ENCODE measurements at regions not wholly inside any gene's neighbourhood (a gene's known extent, or its start where the extent isn't known, plus 50 kb on each side); places are given as distances from the start of the nearest gene placed in this dataset.

GRCh38 chrX:1071351-1071750 is 141.1 kb downstream of the CRLF2 start:
- Histone ChIP-seq H3K9me2 (replicated peaks; ENCODE audit: low read length) (no peaks in the 10 kb centered on the region), H3F3A (ENCODE audit: low read length, unreplicated experiment) (no peaks in the 10 kb centered on the region), H3K4me3 (ENCODE audit: low read length) (no peak overlapping the region), H3K27ac (ENCODE audit: low read length) (no peak overlapping the region), H3K9ac (ENCODE audit: low read length) (no peak overlapping the region), H3K4me2 (ENCODE audit: low read length) (no peak overlapping the region), H3K79me2 (ENCODE audit: low read length) (no peaks in the 10 kb centered on the region), H3K36me3 (ENCODE audit: low read depth, low read length) (no peaks in the 10 kb centered on the region), H3K9me3 (ENCODE audit: low read length) (no peaks in the 10 kb centered on the region), H3K4me1 (ENCODE audit: insufficient read depth, low read length) (no peaks in the 10 kb centered on the region), H4K20me1 (ENCODE audit: low read length) (no peaks in the 10 kb centered on the region), H3K27me3 (ENCODE audit: low read length) (peaks cover 11% of the 10 kb centered on the region), H2AFZ (ENCODE audit: low read length) (no peak overlapping the region)
- BruUV-seq (replicated peaks), result no TSS peak
- no peak for ATAC-seq
- intact Hi-C loops (cut with micrococcal nuclease), result no loop called here
- DNase-seq, result no peak
- CTCF ChIA-PET, result no interaction called here
- TF ChIP-seq EZH2phosphoT487 (IDR thresholded peaks at IDR 0.05; ENCODE audit: borderline replicate concordance, low read length), result no peak
- POLR2A ChIA-PET (ENCODE audit: unreplicated experiment), result no interaction called here

- Histone ChIP-seq H3K4me2 (ENCODE audit: low read length) (no peak overlapping the region), H3K79me2 (ENCODE audit: low read length) (no peaks in the 10 kb centered on the region), H3K27me3 (ENCODE audit: low read length) (no peaks in the 10 kb centered on the region), H3K4me3 (ENCODE audit: low read length) (no peak overlapping the region), H3K9ac (ENCODE audit: low read length) (no peak overlapping the region), H3K36me3 (ENCODE audit: low read depth, low read length) (no peaks in the 10 kb centered on the region), H2AFZ (ENCODE audit: low read length) (no peak overlapping the region), H3K4me1 (ENCODE audit: insufficient read depth, low read length) (no peaks in the 10 kb centered on the region), H3K9me3 (ENCODE audit: low read length) (no peaks in the 10 kb centered on the region), H4K20me1 (ENCODE audit: low read length) (no peaks in the 10 kb centered on the region), H3K9me2 (replicated peaks; ENCODE audit: low read length) (no peaks in the 10 kb centered on the region), H3F3A (ENCODE audit: low read length, unreplicated experiment) (no peaks in the 10 kb centered on the region), H3K27ac (ENCODE audit: low read length) (no peak overlapping the region)
- intact Hi-C loops (cut with micrococcal nuclease), result no loop called here
- ATAC-seq (no peak), DNase-seq (no peak)
- no peak for TF ChIP-seq EZH2phosphoT487 (IDR thresholded peaks at IDR 0.05; ENCODE audit: borderline replicate concordance, low read length)
- TF ChIP-seq CTCF (conservative IDR thresholded peaks at IDR 0.05; ENCODE audit: low read depth, low read length), result no peak
- TF ChIP-seq EZH2 (IDR thresholded peaks at IDR 0.05; ENCODE audit: low read length, unreplicated experiment), result no peak
- ChIA-PET CTCF (no interaction called here), POLR2A (ENCODE audit: unreplicated experiment) (no interaction called here)
- no TSS peak for BruUV-seq (replicated peaks)
Observed at GRCh38 chrX:1062351-1062750, 150.1 kb downstream of the CRLF2 start.

GRCh38 chrX:1060562-1060960 is 151.9 kb downstream of the CRLF2 start:
- Histone ChIP-seq H3K9ac (ENCODE audit: low read length) (no peak overlapping the region), H3K36me3 (ENCODE audit: low read depth, low read length) (no peaks in the 10 kb centered on the region), H3K4me1 (ENCODE audit: insufficient read depth, low read length) (no peaks in the 10 kb centered on the region), H3K9me2 (replicated peaks; ENCODE audit: low read length) (no peaks in the 10 kb centered on the region), H3K4me3 (ENCODE audit: low read length) (no peak overlapping the region), H3K27me3 (ENCODE audit: low read length) (no peaks in the 10 kb centered on the region), H3K27ac (ENCODE audit: low read length) (no peak overlapping the region), H2AFZ (ENCODE audit: low read length) (no peak overlapping the region), H4K20me1 (ENCODE audit: low read length) (no peaks in the 10 kb centered on the region), H3K79me2 (ENCODE audit: low read length) (no peaks in the 10 kb centered on the region), H3K4me2 (ENCODE audit: low read length) (no peak overlapping the region), H3F3A (ENCODE audit: low read length, unreplicated experiment) (no peaks in the 10 kb centered on the region), H3K9me3 (ENCODE audit: low read length) (no peaks in the 10 kb centered on the region)
- intact Hi-C loops (cut with micrococcal nuclease), result no loop called here
- no peak for ATAC-seq
- BruUV-seq (replicated peaks), result no TSS peak
- POLR2A ChIA-PET (ENCODE audit: unreplicated experiment), result no interaction called here
- CTCF ChIA-PET, result no interaction called here
- DNase-seq, result no peak
- TF ChIP-seq EZH2 (IDR thresholded peaks at IDR 0.05; ENCODE audit: low read length, unreplicated experiment) (no peak), CTCF (conservative IDR thresholded peaks at IDR 0.05; ENCODE audit: low read depth, low read length) (no peak), EZH2phosphoT487 (IDR thresholded peaks at IDR 0.05; ENCODE audit: borderline replicate concordance, low read length) (no peak)

Data from PC-3 (cell line).